ENCODE measurements at regions not wholly inside any gene's neighbourhood (a gene's known extent, or its start where the extent isn't known, plus 50 kb on each side); places are given as distances from the start of the nearest gene placed in this dataset.

GRCh38 chr3:95348879-95349278 is 1286.0 kb downstream of the NSUN3 start:
- no peaks in the 10 kb centered on the region for H3K27me3 Mint-ChIP-seq
- ATAC-seq (ENCODE audit: low read depth) (no peak), DNase-seq (ENCODE audit: low spot score in 2 of 2) (no peak)
- no peaks in the 10 kb centered on the region for H3K9me3 Mint-ChIP-seq
- no peak overlapping the region for H3K4me3 Mint-ChIP-seq
- H3K4me1 Mint-ChIP-seq: no peaks in the 10 kb centered on the region
- no peak overlapping the region for H3K27ac Mint-ChIP-seq
- H3K36me3 Mint-ChIP-seq: no peaks in the 10 kb centered on the region

DNA sequence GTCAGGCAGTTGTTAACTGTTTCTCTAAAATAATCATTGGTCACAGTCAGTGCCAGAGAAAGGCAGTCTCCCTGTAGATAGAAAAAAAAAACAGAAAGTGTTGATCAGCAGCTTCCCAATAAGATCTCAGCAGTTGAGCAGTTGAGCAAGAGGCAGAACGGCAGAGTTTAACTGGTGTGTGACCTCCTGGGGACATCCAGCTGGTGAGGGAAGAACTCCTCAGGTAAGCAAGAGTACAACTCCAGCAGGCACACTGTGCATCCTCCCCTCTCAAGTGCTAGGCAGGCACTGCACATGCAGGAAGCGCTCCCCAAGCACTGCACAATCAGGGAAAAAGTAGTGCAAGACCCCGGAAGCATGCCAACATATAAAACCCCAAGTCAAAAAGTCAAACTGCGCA is 1287.2 kb downstream of the NSUN3 start:
- Mint-ChIP-seq H3K4me1 (no peaks in the 10 kb centered on the region), H3K9me3 (no peaks in the 10 kb centered on the region), H3K27ac (no peak overlapping the region), H3K36me3 (no peaks in the 10 kb centered on the region), H3K27me3 (no peaks in the 10 kb centered on the region), H3K4me3 (no peak overlapping the region)
- DNase-seq (ENCODE audit: low spot score in 2 of 2): no peak
- no peak for ATAC-seq (ENCODE audit: low read depth)

- Mint-ChIP-seq H3K4me1 (no peaks in the 10 kb centered on the region), H3K36me3 (no peaks in the 10 kb centered on the region), H3K4me3 (no peak overlapping the region), H3K9me3 (no peaks in the 10 kb centered on the region), H3K27ac (no peak overlapping the region), H3K27me3 (no peaks in the 10 kb centered on the region)
- ATAC-seq (ENCODE audit: low read depth): no peak
- DNase-seq (ENCODE audit: low spot score in 2 of 2): no peak
Observed at GRCh38 chr3:95351158-95351557, 1288.3 kb downstream of the NSUN3 start.

DNA sequence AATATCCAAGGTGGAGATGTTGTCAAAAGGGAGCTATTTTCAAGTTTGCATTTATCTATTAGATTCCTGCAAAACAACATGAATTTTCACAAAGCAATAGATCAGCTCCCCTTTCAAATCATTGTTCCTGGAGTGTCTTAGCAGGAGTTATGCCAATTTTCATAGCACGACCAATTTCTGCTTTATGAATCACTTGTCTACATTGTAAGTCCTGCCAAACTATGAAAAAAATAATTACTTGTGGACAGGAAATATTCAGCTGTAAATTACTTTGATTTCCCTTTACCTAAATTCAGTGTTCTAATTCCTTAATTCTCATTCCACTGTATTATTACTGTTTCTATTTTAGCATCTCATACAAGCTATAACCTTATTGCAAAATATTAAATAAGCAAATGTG is 1289.6 kb downstream of the NSUN3 start:
- Mint-ChIP-seq H3K27ac (no peak overlapping the region), H3K9me3 (no peaks in the 10 kb centered on the region), H3K4me1 (no peaks in the 10 kb centered on the region), H3K27me3 (no peaks in the 10 kb centered on the region), H3K4me3 (no peak overlapping the region), H3K36me3 (no peaks in the 10 kb centered on the region)
- ATAC-seq (ENCODE audit: low read depth): no peak
- DNase-seq (ENCODE audit: low spot score in 2 of 2): no peak

- H3K36me3 Mint-ChIP-seq: no peaks in the 10 kb centered on the region
- no peak overlapping the region for H3K27ac Mint-ChIP-seq
- H3K4me1 Mint-ChIP-seq: no peaks in the 10 kb centered on the region
- H3K27me3 Mint-ChIP-seq: no peaks in the 10 kb centered on the region
- ATAC-seq (ENCODE audit: low read depth) (no peak), DNase-seq (ENCODE audit: low spot score in 2 of 2) (no peak)
- no peak overlapping the region for H3K4me3 Mint-ChIP-seq
- H3K9me3 Mint-ChIP-seq: no peaks in the 10 kb centered on the region
Observed at GRCh38 chr3:95354489-95354888, 1291.6 kb downstream of the NSUN3 start.

DNA sequence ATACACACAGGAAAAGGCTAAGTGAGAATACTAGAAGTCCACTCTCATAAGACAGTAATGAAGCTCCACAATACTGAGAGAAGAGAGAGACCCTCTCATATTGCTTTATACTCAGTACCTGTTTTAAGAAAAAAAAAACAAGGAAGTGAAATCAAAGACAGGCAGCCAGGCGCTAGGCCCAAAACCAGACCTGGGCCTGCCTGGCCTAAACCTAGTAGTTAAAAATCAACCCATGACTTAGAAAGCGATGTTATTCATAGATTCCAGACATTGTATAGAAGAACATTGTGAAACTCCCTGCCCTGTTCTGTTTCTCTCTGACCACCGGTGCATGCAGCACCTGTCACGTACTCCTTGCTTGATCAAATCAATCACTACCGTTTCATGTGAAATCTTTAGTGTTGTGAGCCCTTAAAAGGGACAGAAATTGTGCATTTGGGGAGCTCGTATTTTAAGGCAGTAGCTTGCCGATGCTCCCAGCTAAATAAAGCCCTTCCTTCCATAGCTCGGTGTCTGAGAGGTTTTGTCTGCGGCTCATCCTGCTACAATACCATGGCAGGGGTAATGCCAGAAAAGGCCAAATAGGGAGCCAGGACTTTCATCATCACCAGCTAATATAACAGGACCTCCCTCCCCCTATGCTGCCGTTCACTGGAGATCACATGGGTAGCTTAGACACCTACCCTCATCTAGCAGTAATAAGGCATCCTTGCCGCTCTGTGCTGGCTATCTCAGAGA is 1294.1 kb downstream of the NSUN3 start:
- Mint-ChIP-seq H3K4me1 (no peaks in the 10 kb centered on the region), H3K27me3 (no peaks in the 10 kb centered on the region), H3K9me3 (no peaks in the 10 kb centered on the region), H3K27ac (no peak overlapping the region), H3K36me3 (no peaks in the 10 kb centered on the region), H3K4me3 (no peak overlapping the region)
- DNase-seq (ENCODE audit: low spot score in 2 of 2) (no peak), ATAC-seq (ENCODE audit: low read depth) (no peak)

DNA sequence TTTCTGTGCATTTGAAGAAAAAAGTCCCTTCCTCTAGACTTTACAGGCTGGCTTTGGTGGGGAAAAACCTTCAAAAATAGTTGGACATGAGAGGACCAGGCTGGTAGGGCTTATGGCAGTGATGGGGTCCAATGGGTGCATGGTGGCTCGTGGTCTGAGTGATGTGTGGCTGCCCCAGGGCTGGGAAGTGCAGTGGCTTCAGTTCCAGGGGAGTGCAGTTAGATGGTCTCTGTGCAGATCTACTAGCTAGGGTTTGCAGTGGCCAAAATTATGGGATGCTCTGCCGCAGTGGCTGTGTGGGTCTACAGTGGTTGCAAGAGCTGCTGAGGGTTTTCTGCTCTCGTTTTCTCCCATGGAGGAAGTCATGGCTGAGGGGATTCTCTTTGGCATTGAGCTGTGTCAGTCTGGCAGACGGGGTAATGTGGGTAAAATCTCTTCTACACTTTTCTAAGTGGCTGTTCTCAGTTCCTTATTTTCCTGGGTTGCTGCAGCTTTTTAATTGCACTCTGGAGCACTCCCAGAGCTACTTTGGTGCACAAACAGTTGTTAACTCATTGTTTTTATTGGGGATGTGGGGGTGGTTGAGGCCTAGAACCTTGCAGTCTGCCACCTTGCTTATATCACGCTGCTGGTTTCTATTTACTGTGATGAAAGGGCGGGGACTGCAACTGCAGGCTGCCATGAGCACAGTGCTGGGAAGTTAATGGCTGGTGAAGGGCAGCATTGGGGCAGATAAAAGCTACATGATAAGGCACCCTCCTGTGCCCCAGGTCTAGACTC is 1324.6 kb downstream of the NSUN3 start:
- Mint-ChIP-seq H3K4me3 (no peak overlapping the region), H3K36me3 (no peaks in the 10 kb centered on the region), H3K9me3 (no peaks in the 10 kb centered on the region), H3K4me1 (no peaks in the 10 kb centered on the region), H3K27me3 (no peaks in the 10 kb centered on the region), H3K27ac (no peak overlapping the region)
- ATAC-seq (ENCODE audit: low read depth) (no peak), DNase-seq (ENCODE audit: low spot score in 2 of 2) (no peak)

- Mint-ChIP-seq H3K27me3 (no peaks in the 10 kb centered on the region), H3K4me1 (no peaks in the 10 kb centered on the region), H3K36me3 (no peaks in the 10 kb centered on the region), H3K4me3 (no peak overlapping the region), H3K27ac (no peak overlapping the region), H3K9me3 (no peaks in the 10 kb centered on the region)
- no peak for ATAC-seq (ENCODE audit: low read depth)
- no peak for DNase-seq (ENCODE audit: low spot score in 2 of 2)
Observed at GRCh38 chr3:95389725-95390313, 1327.0 kb downstream of the NSUN3 start.

DNA sequence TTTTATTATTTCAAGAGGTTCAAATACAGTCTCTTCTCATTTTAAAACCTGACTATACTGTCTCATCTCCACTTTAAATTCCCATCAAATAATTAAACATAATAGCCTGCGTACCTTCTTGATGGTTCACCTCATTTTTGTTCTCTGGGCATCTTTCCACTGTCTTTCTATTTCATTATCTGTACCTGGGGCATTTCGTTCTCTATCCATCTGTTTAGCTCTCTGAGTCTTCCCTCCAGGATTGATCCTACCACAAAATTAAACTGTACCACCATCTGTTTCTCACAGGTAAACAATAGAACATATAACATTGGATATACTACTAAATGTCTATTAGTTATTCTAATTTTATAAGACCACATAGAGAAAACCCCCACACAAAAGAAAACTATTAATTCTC is 1331.4 kb downstream of the NSUN3 start:
- Mint-ChIP-seq H3K36me3 (no peaks in the 10 kb centered on the region), H3K27ac (no peak overlapping the region), H3K9me3 (no peaks in the 10 kb centered on the region), H3K4me3 (no peak overlapping the region), H3K4me1 (no peaks in the 10 kb centered on the region), H3K27me3 (no peaks in the 10 kb centered on the region)
- ATAC-seq (ENCODE audit: low read depth) (no peak), DNase-seq (ENCODE audit: low spot score in 2 of 2) (no peak)

GRCh38 chr3:95399585-95399984 is 1336.7 kb downstream of the NSUN3 start:
- Mint-ChIP-seq H3K4me3 (no peak overlapping the region), H3K9me3 (no peaks in the 10 kb centered on the region), H3K27ac (no peak overlapping the region), H3K27me3 (no peaks in the 10 kb centered on the region), H3K36me3 (no peaks in the 10 kb centered on the region), H3K4me1 (no peaks in the 10 kb centered on the region)
- no peak for ATAC-seq (ENCODE audit: low read depth)
- DNase-seq (ENCODE audit: low spot score in 2 of 2): no peak

- ATAC-seq (ENCODE audit: low read depth): no peak
- Mint-ChIP-seq H3K27me3 (no peaks in the 10 kb centered on the region), H3K27ac (no peak overlapping the region), H3K4me3 (no peak overlapping the region), H3K36me3 (no peaks in the 10 kb centered on the region), H3K4me1 (no peaks in the 10 kb centered on the region), H3K9me3 (no peaks in the 10 kb centered on the region)
- DNase-seq (ENCODE audit: low spot score in 2 of 2): no peak
Observed at GRCh38 chr3:95401693-95402092, 1338.8 kb downstream of the NSUN3 start.

GRCh38 chr3:95407709-95408463 is 1345.0 kb downstream of the NSUN3 start:
- Mint-ChIP-seq H3K27ac (no peak overlapping the region), H3K4me1 (no peaks in the 10 kb centered on the region), H3K36me3 (no peaks in the 10 kb centered on the region), H3K27me3 (no peaks in the 10 kb centered on the region), H3K9me3 (peaks cover 2% of the 10 kb centered on the region), H3K4me3 (no peak overlapping the region)
- DNase-seq (ENCODE audit: low spot score in 2 of 2) (no peak), ATAC-seq (ENCODE audit: low read depth) (no peak)

- no peak overlapping the region for H3K4me3 Mint-ChIP-seq
- H3K4me1 Mint-ChIP-seq: no peaks in the 10 kb centered on the region
- ATAC-seq (ENCODE audit: low read depth): no peak
- DNase-seq (ENCODE audit: low spot score in 2 of 2): no peak
- H3K9me3 Mint-ChIP-seq: peaks cover 2% of the 10 kb centered on the region
- H3K27me3 Mint-ChIP-seq: no peaks in the 10 kb centered on the region
- H3K27ac Mint-ChIP-seq: no peak overlapping the region
- H3K36me3 Mint-ChIP-seq: no peaks in the 10 kb centered on the region
Observed at GRCh38 chr3:95408464-95408862, 1345.6 kb downstream of the NSUN3 start.

- H3K27me3 Mint-ChIP-seq: no peaks in the 10 kb centered on the region
- ATAC-seq (ENCODE audit: low read depth) (no peak), DNase-seq (ENCODE audit: low spot score in 2 of 2) (no peak)
- no peak overlapping the region for H3K27ac Mint-ChIP-seq
- no peak overlapping the region for H3K4me3 Mint-ChIP-seq
- H3K9me3 Mint-ChIP-seq: peaks cover 8% of the 10 kb centered on the region
- no peaks in the 10 kb centered on the region for H3K4me1 Mint-ChIP-seq
- peaks cover 2% of the 10 kb centered on the region for H3K36me3 Mint-ChIP-seq
Observed at GRCh38 chr3:95418251-95418650, 1355.4 kb downstream of the NSUN3 start.
